ENCODE measurements at regions not wholly inside any gene's neighbourhood (a gene's known extent, or its start where the extent isn't known, plus 50 kb on each side); places are given as distances from the start of the nearest gene placed in this dataset.
"Not testable (repeated sequence)": the region's sequence is repeated elsewhere in the genome, so short reads cannot be mapped to it uniquely, and the experiment has no call there.

- DNase-seq, result no peak
These were observed 313.0 kb upstream of the NRXN1 start for GRCh38 chr2:51344886-51345285.

DNA sequence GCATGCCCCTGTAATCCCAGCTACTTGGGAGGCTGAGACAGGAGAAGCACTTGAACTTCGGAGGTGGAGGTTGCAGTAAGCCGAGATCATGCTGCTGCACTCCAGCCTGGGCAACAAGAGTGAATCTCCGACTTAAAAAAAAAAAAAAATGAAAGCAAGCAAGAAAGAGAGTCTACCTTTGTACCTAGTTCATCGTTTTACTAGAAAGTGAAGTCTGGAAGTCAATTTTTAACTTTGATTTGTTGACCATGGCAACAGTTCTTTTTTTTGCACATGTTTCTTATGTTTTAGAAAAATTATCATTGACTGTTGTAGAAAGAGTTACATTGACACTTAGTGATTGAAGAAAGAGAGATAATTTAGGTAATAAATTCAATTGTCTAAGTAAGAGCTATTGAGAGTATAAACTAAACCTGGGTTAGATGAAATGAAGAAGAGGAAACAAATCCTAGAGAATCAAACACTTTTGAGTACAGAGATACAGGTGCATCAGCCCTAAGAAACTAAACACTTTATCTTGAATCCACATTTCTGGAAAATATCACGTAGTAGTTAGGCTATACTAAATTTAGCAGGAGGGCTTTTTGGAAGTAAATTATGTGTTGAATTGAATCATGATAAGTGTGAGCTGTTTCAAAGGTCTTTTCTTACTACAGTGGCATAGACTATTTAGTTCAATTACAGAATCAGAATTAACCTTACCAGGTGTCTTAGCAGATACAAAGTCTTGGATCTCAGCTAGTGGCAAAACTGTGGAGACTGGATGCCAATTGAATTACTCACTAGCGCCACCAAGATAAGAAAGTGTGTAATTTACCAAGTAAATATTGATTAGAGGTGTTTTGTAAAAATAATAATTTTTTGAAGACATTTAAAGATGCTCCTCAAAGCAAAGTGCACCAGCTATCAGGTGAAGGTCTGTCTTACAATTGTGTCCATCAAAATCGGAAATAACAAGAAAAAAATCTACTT, 303.4 kb upstream of the NRXN1 start:
- DNase-seq, result no peak

GRCh38 chr2:51329512-51329911, 297.6 kb upstream of the NRXN1 start:
- no peak for DNase-seq

DNA sequence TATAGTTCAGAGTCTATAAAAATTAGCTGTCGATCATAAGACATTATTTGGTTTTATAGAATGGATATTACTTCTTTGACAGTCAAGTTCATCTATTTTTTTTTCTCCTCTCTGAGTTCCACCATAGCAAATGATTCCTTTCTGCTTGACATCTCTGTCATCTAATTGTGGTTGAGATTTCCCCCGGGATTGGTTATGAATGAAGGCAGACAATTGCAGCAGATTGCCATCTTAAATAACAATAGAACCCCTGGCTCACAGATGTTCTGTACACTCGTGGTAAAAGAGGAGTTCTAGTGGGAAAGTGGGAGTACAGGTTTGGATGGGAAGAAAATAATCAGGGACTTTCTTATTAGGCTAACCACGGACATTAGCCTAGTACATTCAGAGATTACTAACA, 292.1 kb upstream of the NRXN1 start:
- DNase-seq, result no peak

DNA sequence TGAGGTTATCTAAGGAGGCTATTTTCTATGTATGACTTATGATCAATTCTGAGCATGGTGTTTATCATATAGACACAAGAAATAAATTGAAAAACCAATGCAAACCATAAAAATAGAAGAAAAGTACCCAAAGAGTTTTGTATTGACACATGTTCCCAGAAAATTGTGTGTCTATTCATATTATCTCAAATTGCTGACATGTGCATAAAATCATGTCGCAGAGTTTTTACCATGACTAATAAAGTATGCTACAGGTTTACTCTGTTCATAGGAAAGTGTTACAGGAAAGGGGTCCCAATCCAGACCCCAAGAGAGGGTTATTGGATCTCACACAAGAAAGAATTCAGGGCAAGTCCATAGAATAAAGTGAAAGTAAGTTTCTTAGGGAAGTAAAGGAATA, 290.7 kb upstream of the NRXN1 start:
- DNase-seq, result no peak

- DNase-seq, result no peak
These were observed 272.4 kb upstream of the NRXN1 start for GRCh38 chr2:51304311-51304710.

DNA sequence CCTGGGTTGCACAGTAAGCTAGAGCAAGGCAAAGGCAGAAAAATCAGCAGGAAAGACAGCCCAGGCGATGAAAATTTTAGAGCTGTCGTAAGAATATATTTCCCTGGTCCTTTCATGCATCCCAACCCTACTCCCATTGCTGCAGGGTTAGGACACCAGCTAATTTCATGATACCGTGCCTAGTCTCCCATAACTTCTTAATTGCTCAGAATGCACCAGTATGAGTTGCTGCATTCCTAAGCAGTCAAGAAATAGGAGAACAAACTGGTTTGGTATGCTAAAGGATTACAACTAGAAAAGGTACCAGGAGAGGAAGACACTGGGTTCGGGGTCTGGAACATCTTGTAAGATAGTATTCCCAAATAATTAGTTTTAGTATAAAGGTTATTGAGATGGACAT, 269.4 kb upstream of the NRXN1 start:
- no peak for DNase-seq

- DNase-seq, result no peak
These were observed 267.4 kb upstream of the NRXN1 start for GRCh38 chr2:51299370-51299769.

- no peak for DNase-seq
These were observed 265.6 kb upstream of the NRXN1 start for GRCh38 chr2:51297488-51297887.

- no peak for DNase-seq
These were observed 261.8 kb upstream of the NRXN1 start for GRCh38 chr2:51293566-51294200.

GRCh38 chr2:51291762-51292551, 260.0 kb upstream of the NRXN1 start:
- DNase-seq, result no peak

GRCh38 chr2:51290725-51291124, 258.8 kb upstream of the NRXN1 start:
- DNase-seq, result no peak

DNA sequence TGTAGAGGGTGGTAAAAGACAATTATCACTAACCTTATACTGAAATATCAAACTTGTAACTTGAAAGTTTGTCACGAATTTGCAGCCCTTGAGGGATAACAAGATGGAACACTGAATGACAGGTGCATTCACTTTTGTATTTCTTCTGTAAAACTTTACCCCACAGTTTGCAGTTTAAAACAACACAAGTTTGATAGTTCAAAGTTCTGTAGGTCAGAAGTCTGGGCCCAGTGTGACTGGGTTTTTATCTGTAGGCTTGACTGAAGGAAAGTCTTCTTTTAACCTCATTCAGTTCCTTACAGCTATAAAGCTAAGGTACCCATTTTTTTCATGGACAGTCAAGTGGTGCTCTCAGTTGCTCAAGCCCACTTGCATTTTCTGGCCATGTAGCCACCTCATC, 257.1 kb upstream of the NRXN1 start:
- DNase-seq, result no peak

GRCh38 chr2:51268191-51268590, 236.3 kb upstream of the NRXN1 start:
- DNase-seq, result no peak

- DNase-seq, result no peak
These were observed 233.6 kb upstream of the NRXN1 start for GRCh38 chr2:51265539-51265938.

DNA sequence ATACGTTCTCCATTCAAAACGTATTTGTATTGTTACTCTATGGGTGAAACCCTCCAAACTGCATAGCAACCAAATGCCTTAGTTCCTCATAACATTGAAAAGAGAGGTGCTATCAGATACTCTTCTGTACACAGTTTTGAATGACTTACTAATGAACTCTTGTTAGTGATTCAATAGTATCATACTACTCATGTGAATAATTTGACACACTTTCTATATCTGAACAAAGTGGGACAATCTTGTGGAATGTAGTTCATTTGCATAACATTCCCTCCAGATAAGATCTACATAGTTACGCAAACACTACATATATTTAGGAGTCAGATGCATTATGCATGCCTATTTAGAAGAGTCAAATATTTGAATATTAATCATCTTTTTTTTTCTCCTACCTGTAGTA, 232.0 kb upstream of the NRXN1 start:
- DNase-seq, result no peak

GRCh38 chr2:51263101-51263500, 231.2 kb upstream of the NRXN1 start:
- not testable (repeated sequence) for DNase-seq

DNA sequence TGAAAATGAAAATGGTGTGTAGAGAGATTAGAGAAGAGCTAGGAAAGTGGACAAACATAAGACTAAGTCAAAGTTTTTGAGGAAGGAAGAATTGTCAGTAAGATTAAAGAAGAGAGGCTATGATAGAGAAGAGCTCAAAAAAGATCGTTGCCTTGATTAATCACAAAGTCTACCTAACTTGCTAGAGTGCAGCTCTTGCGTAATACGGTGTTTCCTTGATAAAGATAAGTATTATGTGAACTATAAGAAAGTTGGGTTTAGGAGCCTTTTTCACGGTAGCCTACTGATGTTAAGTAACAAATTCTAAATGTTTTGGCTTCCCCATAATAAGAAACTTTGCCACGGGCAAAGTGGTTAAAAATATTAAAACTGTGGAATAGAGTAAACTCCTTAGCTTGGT, 226.4 kb upstream of the NRXN1 start:
- DNase-seq, result no peak

DNA sequence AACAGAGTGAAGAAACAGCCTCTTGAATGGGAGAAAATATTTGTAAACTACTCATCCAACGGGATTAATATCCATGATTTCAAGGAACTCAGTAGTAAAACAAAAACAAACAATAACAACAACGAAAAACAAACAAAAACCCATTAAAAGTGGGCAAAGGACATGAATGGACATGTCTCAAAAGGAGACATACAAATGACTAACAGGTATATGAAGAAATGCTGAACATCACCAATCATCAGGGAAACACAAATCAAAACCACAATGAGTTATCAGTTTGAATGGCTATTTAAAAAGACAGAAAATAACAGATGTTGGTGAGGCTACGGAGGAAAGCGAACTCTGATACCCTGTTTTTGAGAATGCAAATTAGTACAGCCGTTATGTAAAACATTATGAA, 224.8 kb upstream of the NRXN1 start:
- DNase-seq, result no peak

DNA sequence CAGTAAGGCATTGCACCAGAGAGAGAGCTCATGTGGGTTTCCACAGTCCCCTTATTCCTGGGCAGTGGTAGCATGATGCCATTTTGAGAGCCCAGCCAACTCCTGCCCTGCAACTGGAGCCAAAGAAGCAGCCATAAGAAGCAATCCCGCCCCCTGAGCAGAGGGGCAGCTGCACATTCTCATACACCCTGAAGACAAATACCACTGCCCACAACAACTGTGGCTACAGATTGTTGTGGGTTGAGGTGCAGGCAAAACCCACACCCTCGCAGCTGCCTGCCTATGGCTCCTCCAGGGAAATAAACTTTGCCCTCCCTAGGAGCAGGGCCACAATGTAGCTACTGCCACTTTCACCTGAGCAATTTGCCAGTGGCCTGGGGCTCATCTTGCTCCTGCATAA, 219.4 kb upstream of the NRXN1 start:
- no peak for DNase-seq

DNA sequence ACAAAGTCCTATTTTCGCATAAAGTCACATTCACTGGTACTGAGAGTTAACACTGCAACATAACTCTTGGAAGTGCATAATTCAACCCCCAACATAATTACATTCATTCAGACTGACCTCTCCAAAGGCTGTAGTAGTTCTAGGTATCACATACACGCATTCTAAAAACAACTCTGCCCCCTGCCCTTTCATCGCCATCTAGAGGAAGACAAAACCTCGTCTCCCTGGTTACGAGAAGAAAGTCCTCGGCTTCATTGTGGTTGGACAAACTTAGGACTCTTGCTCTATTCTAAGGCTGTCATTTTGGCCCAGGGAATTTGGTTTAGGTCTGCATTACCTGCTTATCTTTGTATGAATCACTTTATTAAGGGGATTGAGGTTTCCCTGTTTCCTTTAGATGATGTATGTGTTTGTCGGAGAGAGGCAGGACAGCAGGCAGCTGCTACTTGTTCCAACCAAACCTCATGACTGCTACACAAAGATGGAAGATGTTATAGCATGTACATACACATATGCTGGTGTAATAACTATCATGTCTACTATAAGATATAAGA, 215.4 kb upstream of the NRXN1 start:
- DNase-seq, result no peak

DNA sequence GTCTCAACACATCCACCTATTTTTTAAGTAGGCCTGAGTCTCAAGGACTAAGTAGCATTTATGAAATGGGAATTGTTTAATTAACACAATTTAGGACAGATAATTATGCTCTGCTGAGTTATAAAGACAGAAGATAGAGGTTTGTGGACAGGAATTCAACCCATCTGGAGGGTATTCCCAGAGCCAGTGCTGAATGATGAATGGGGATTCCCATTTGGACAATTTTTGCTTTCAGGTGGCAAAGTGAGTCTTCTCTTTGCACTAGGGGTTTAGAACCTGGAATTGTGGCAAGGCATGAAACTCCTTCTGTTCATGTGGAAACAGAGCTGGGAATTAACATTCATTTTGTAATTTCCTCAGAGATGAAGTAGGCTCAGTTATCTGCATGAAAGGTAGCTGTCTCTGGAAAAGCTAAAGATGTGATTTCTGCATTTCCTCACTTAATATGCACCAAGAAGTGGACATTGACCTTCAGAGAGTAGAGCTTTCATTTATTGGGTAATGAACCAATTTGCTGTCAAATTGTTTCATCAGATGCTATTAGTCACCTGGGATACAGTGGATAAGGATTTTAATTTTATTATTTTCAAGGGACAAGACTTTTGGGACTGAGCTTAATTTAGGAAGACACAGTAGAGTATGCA, 212.1 kb upstream of the NRXN1 start:
- DNase-seq, result no peak

Measured in activated naive CD4-positive, alpha-beta T cell treated with Interleukin-2 at 50 U/mL for 16 hours (primary cell).